IMR-90 (cell line): ENCODE measurements at regions not wholly inside any gene's neighbourhood (a gene's known extent, or its start where the extent isn't known, plus 50 kb on each side); places are given as distances from the start of the nearest gene placed in this dataset.
A peak's percentile ranks its signal among the peaks of the same experiment; 100 is the strongest.

Experiments used
- ATAC-seq: fragments of 200-7000 bp; cut with Tn5 transposase; 2 replicates; pipeline ENCODE4 v1.9.1; 2020; ENCODE audit warnings: low read depth, mild to moderate bottlenecking, moderate library complexity
- BruUV-seq: library from RNA; stranded (reverse); fragments of 400-500 nt; replicated peaks from 2 replicates; lab custom pipeline; 2021; lab: Mats Ljungman, UMichigan
- CTCF ChIA-PET: fragments of 300-600 bp; formaldehyde crosslinking; extraction: SDS; loops from one replicate; lab custom pipeline; 2021; ENCODE audit warnings: antibody characterized with exemption; lab: Yijun Ruan, JAX
- POLR2A ChIA-PET: fragments of 300-600 bp; sonication (Branson Sonifier 250); formaldehyde crosslinking; loops from one replicate; lab custom pipeline; 2022; ENCODE audit warnings: antibody characterized with exemption; ENCODE audit not compliant: unreplicated experiment; lab: Charles Lee
- DNase-seq: peaks from one replicate; pipeline ENCODE4 v3.0.0; 2013
- H2AFZ ChIP-seq: replicated peaks from 2 replicates; pipeline ENCODE3; 2013; ENCODE audit warnings: low read length, mild to moderate bottlenecking; ENCODE audit not compliant: poor library complexity
- H2AK5ac ChIP-seq: 2 replicates; pipeline ENCODE4 v1.6.1; 2013; ENCODE audit warnings: low read depth, low read length, inconsistent platforms
- H2AK9ac ChIP-seq: replicated peaks from 2 replicates; pipeline ENCODE3; 2013; ENCODE audit warnings: mild to moderate bottlenecking, low read depth, low read length, moderate library complexity; ENCODE audit not compliant: poor library complexity
- H2BK120ac ChIP-seq: 2 replicates; pipeline ENCODE4 v1.6.1; 2013; ENCODE audit warnings: low read depth, low read length, inconsistent platforms
- H2BK15ac ChIP-seq: 3 replicates; pipeline ENCODE4 v1.6.1; 2013; ENCODE audit warnings: low read depth, low read length, inconsistent platforms
- H2BK20ac ChIP-seq: 2 replicates; pipeline ENCODE4 v1.6.1; 2013; ENCODE audit warnings: low read depth, mild to moderate bottlenecking, inconsistent platforms, low read length, moderate library complexity
- H2BK5ac ChIP-seq: 2 replicates; pipeline ENCODE4 v1.6.1; 2013; ENCODE audit warnings: mild to moderate bottlenecking, low read depth, low read length, inconsistent platforms; ENCODE audit not compliant: poor library complexity, severe bottlenecking
- H3K14ac ChIP-seq: replicated peaks from 2 replicates; pipeline ENCODE4 v1.6.1; 2013; ENCODE audit warnings: low read depth, low read length, inconsistent platforms
- H3K18ac ChIP-seq: 2 replicates; pipeline ENCODE4 v1.6.1; 2013; ENCODE audit warnings: low read depth, low read length, control low read depth
- H3K23ac ChIP-seq: 2 replicates; pipeline ENCODE4 v1.6.1; 2013; ENCODE audit warnings: low read depth, low read length, inconsistent platforms
- H3K27ac ChIP-seq: 2 replicates; pipeline ENCODE4 v1.5.1; 2013; ENCODE audit warnings: mild to moderate bottlenecking, control low read depth, low read length; ENCODE audit not compliant: insufficient read depth
- H3K27me3 ChIP-seq: 2 replicates; pipeline ENCODE4 v1.6.1; 2013; ENCODE audit warnings: low read length; ENCODE audit not compliant: control insufficient read depth, insufficient read depth
- H3K36me3 ChIP-seq: 2 replicates; pipeline ENCODE4 v1.6.1; 2013; ENCODE audit warnings: low read length, mixed read lengths; ENCODE audit not compliant: control insufficient read depth, insufficient read depth
- H3K4ac ChIP-seq: 2 replicates; pipeline ENCODE4 v1.6.1; 2013; ENCODE audit warnings: low read depth, low read length, inconsistent platforms
- H3K4me1 ChIP-seq: 2 replicates; pipeline ENCODE4 v1.6.1; 2013; ENCODE audit warnings: low read length, mixed read lengths; ENCODE audit not compliant: control insufficient read depth, insufficient read depth
- H3K4me2 ChIP-seq: 2 replicates; pipeline ENCODE4 v1.6.1; 2013; ENCODE audit warnings: low read depth, mild to moderate bottlenecking, control low read depth, low read length, moderate library complexity
- H3K4me3 ChIP-seq: 2 replicates; pipeline ENCODE4 v1.5.1; 2013; ENCODE audit warnings: low read depth, mild to moderate bottlenecking, control low read depth, low read length, moderate library complexity; ENCODE audit not compliant: insufficient read depth
- H3K56ac ChIP-seq: 2 replicates; pipeline ENCODE4 v1.6.1; 2013; ENCODE audit warnings: low read length, inconsistent platforms; ENCODE audit not compliant: insufficient read depth; ENCODE audit errors: extremely low read depth
- H3K79me1 ChIP-seq, 2 experiments: 2 replicates each; pipeline ENCODE4 v1.6.1; 2013; ENCODE audit warnings: low read length in 2 of 2, inconsistent platforms in 1 of 2, low read depth in 1 of 2
- H3K9ac ChIP-seq: 2 replicates; pipeline ENCODE4 v1.6.1; 2013; ENCODE audit warnings: low read depth, low read length, control low read depth
- H3K9me1 ChIP-seq: 2 replicates; pipeline ENCODE4 v1.6.1; 2013; ENCODE audit warnings: low read length, inconsistent platforms; ENCODE audit not compliant: insufficient read depth
- H3K9me3 ChIP-seq: 2 replicates; pipeline ENCODE4 v1.6.1; 2013; ENCODE audit warnings: low read length; ENCODE audit not compliant: control insufficient read depth, insufficient read depth
- H4K20me1 ChIP-seq: 2 replicates; pipeline ENCODE4 v1.6.1; 2013; ENCODE audit warnings: low read length, inconsistent platforms; ENCODE audit not compliant: insufficient read depth
- H4K5ac ChIP-seq: 2 replicates; pipeline ENCODE4 v1.6.1; 2013; ENCODE audit warnings: mild to moderate bottlenecking, low read depth, low read length, control low read depth
- H4K8ac ChIP-seq, 2 experiments: 2 replicates each; pipeline ENCODE4 v1.6.1; 2013; ENCODE audit warnings: low read depth in 2 of 2, low read length in 2 of 2, control low read depth in 1 of 2, inconsistent platforms in 1 of 2
- H4K91ac ChIP-seq: 2 replicates; pipeline ENCODE4 v1.6.1; 2013; ENCODE audit warnings: low read depth, low read length, inconsistent platforms; ENCODE audit not compliant: insufficient read depth
- CEBPB ChIP-seq: IDR thresholded peaks from 2 replicates; pipeline ENCODE4 v1.6.1; 2012; ENCODE audit warnings: low read depth, low read length, improper control_type of control experiment
- CHD1 ChIP-seq: IDR thresholded peaks from 2 replicates; pipeline ENCODE4 v1.6.1; 2012; ENCODE audit warnings: low read depth, low read length, improper control_type of control experiment
- WGBS, 2 experiments: methylation state at CpG; one replicate each; pipeline versions ENCODE4 v1.1.5 to v1.1.7; 2013; ENCODE audit warnings: missing lambda C conversion rate in 2 of 2; ENCODE audit not compliant: insufficient read length in 1 of 2; ENCODE audit errors: extremely low coverage in 2 of 2; 5-methylcytosine and 5-hydroxymethylcytosine counted together
- dilution Hi-C: fragments of 300-500 bp; cut with HindIII; formaldehyde crosslinking; loops from one replicate; pipeline ENCODE4 v1.14.3; 2018; ENCODE audit warnings: low sequenced_read_pairs; ENCODE audit not compliant: unreplicated experiment
- in situ Hi-C: fragments of 300-500 bp; cut with MboI; formaldehyde crosslinking; loops from 3 replicates; pipeline ENCODE4 v1.14.3; 2019; ENCODE audit warnings: low sequenced_read_pairs, inconsistent platforms, mixed read lengths
- intact Hi-C: fragments of 100-400 bp; cut with micrococcal nuclease; formaldehyde crosslinking; loops from 2 replicates; pipeline ENCODE4 v1.10.0; 2022

DNA sequence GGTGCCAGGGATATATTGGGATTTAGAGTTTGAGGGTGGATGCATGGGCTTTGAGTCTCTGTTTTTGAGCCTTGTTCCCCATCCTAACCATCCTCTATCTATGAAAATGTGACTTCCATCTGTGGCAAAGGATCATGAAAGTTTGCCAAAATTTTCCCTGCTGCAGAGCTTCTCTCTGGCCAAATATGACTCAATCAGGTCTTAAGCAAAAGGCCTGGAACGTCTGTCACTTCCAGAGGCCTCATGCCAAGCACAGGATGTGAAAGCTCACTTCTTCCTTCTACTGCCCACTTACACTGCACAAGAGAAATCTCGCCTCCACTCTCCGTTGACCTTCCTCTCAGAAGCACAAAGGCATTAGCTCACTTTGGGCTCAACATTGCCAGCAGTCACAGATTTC, 696.9 kb upstream of the NRP1 start:
- Histone ChIP-seq H2AK9ac (no peak overlapping the region), H3K14ac (no peak overlapping the region), H2BK20ac (no peak overlapping the region), H3K4me1 (peaks cover 3% of the 10 kb centered on the region; the same call in 1 of the 2 replicates), H3K18ac (no peak overlapping the region), H2AK5ac (no peak overlapping the region), H2BK120ac (no peak overlapping the region), H4K91ac (no peak overlapping the region), H4K5ac (no peak overlapping the region), H2AFZ (no peak overlapping the region), H3K27ac (no peak overlapping the region), H3K9ac (no peak overlapping the region), H3K79me1 (no peaks in the 10 kb centered on the region), H3K4me2 (no peak overlapping the region; the same call in 1 of the 2 replicates), H3K27me3 (no peaks in the 10 kb centered on the region), H3K23ac (no peak overlapping the region), H3K4me3 (no peak overlapping the region), H4K8ac (no peak overlapping the region), H3K36me3 (no peaks in the 10 kb centered on the region), H3K56ac (no peak overlapping the region), H2BK5ac (no peak overlapping the region), H3K9me3 (no peaks in the 10 kb centered on the region), H3K9me1 (0 out of 2 replicates have a peak, but pooled peaks cover 3% of the 10 kb centered on the region), H2BK15ac (no peak overlapping the region), H4K20me1 (no peaks in the 10 kb centered on the region), H3K4ac (no peak overlapping the region)
- in situ Hi-C loops (no loop called here), dilution Hi-C loops (no loop called here), intact Hi-C loops (no loop called here)
- DNase-seq: peak; percentile 76
- CTCF ChIA-PET: no interaction called here
- peak; percentile 46; the same call in 1 of the 2 replicates for ATAC-seq
- no TSS peak for BruUV-seq
- POLR2A ChIA-PET: no interaction called here
- TF ChIP-seq CHD1 (no peak), CEBPB (peak; percentile 18; the same call in 1 of the 2 replicates)
- WGBS, 2 experiments: no CpG with 5 or more reads among the region's 3 CpGs
